PC-3 (cell line): ENCODE measurements at regions not wholly inside any gene's neighbourhood (a gene's known extent, or its start where the extent isn't known, plus 50 kb on each side); places are given as distances from the start of the nearest gene placed in this dataset.

Experiments
- ATAC-seq: fragments of 200-7000 bp; cut with Tn5 transposase; 2 replicates; pipeline ENCODE4 v1.9.1; 2020; ENCODE audit warnings: mild to moderate bottlenecking, moderate library complexity
- BruUV-seq: library from RNA; stranded (reverse); fragments of 400-500 nt; replicated peaks from 2 replicates; lab custom pipeline; 2021; lab: Mats Ljungman, UMichigan
- CTCF ChIA-PET: fragments of 300-600 bp; sonication (Branson Sonifier 250); formaldehyde crosslinking; loops from one replicate; lab custom pipeline; 2022; ENCODE audit warnings: antibody characterized with exemption; lab: Charles Lee
- POLR2A ChIA-PET: fragments of 300-600 bp; sonication (Branson Sonifier 250); formaldehyde crosslinking; loops from one replicate; lab custom pipeline; 2022; ENCODE audit warnings: antibody characterized with exemption; ENCODE audit not compliant: unreplicated experiment; lab: Charles Lee
- DNase-seq: peaks from one replicate; pipeline ENCODE4 v3.0.0-alpha.2; 2015
- H2AFZ ChIP-seq: fragments of 300-600 bp; sonication (generic); 2 replicates; pipeline ENCODE4 v1.6.0; 2016; ENCODE audit warnings: antibody characterized with exemption, low read length
- H3F3A ChIP-seq: fragments of 300-600 bp; sonication (generic); one replicate; pipeline ENCODE4 v1.6.0; 2017; ENCODE audit warnings: antibody characterized with exemption, low read length, control low read depth, mild to moderate bottlenecking; ENCODE audit not compliant: unreplicated experiment
- H3K27ac ChIP-seq: fragments of 300-600 bp; sonication (generic); 2 replicates; pipeline ENCODE4 v1.5.1; 2016; ENCODE audit warnings: mild to moderate bottlenecking, low read length
- H3K27me3 ChIP-seq: fragments of 300-600 bp; sonication (generic); 2 replicates; pipeline ENCODE4 v1.6.1; 2016; ENCODE audit warnings: low read length, mixed read lengths
- H3K36me3 ChIP-seq: fragments of 300-600 bp; sonication (generic); 2 replicates; pipeline ENCODE4 v1.6.1; 2016; ENCODE audit warnings: low read depth, mixed run types, low read length, mixed read lengths
- H3K4me1 ChIP-seq: fragments of 300-600 bp; sonication (generic); 2 replicates; pipeline ENCODE4 v1.5.1; 2016; ENCODE audit warnings: low read length; ENCODE audit not compliant: insufficient read depth
- H3K4me2 ChIP-seq: fragments of 300-600 bp; sonication (generic); 2 replicates; pipeline ENCODE4 v1.6.0; 2016; ENCODE audit warnings: low read length
- H3K4me3 ChIP-seq: fragments of 300-600 bp; sonication (generic); 2 replicates; pipeline ENCODE4 v1.5.1; 2016; ENCODE audit warnings: mild to moderate bottlenecking, low read length, mixed read lengths
- H3K79me2 ChIP-seq: fragments of 300-600 bp; sonication (generic); 2 replicates; pipeline ENCODE4 v1.6.1; 2017; ENCODE audit warnings: low read length, mixed read lengths
- H3K9ac ChIP-seq: fragments of 300-600 bp; sonication (generic); 2 replicates; pipeline ENCODE4 v1.6.0; 2016; ENCODE audit warnings: mild to moderate bottlenecking, low read length
- H3K9me2 ChIP-seq: fragments of 300-600 bp; sonication (generic); replicated peaks from 2 replicates; pipeline ENCODE4 v1.6.1; 2016; ENCODE audit warnings: mixed run types, low read length, mixed read lengths
- H3K9me3 ChIP-seq: fragments of 300-600 bp; sonication (generic); 2 replicates; pipeline ENCODE4 v1.6.1; 2016; ENCODE audit warnings: low read length, mixed read lengths
- H4K20me1 ChIP-seq: fragments of 300-600 bp; sonication (generic); 2 replicates; pipeline ENCODE4 v1.6.1; 2016; ENCODE audit warnings: low read length, mixed read lengths
- EZH2 ChIP-seq: fragments of 300-600 bp; sonication (generic); IDR thresholded peaks from one replicate; pipeline ENCODE4 v1.6.1; 2017; ENCODE audit warnings: antibody characterized with exemption, mild to moderate bottlenecking, low read length; ENCODE audit not compliant: unreplicated experiment
- EZH2phosphoT487 ChIP-seq: fragments of 300-600 bp; sonication (generic); IDR thresholded peaks from 2 replicates; pipeline ENCODE4 v1.6.1; 2018; ENCODE audit warnings: mild to moderate bottlenecking, antibody characterized with exemption, low read length, borderline replicate concordance
- intact Hi-C: fragments of 100-400 bp; cut with micrococcal nuclease; formaldehyde crosslinking; loops from 2 replicates; pipeline ENCODE4 v1.9.0; 2023
- TF ChIP-seq, protein P1 (sequence below): fragments of 300-600 bp; sonication (generic); conservative IDR thresholded peaks from 2 replicates; pipeline ENCODE4 v1.5.1; 2017; ENCODE audit warnings: antibody characterized with exemption, low read depth, mild to moderate bottlenecking, low read length

DNA sequence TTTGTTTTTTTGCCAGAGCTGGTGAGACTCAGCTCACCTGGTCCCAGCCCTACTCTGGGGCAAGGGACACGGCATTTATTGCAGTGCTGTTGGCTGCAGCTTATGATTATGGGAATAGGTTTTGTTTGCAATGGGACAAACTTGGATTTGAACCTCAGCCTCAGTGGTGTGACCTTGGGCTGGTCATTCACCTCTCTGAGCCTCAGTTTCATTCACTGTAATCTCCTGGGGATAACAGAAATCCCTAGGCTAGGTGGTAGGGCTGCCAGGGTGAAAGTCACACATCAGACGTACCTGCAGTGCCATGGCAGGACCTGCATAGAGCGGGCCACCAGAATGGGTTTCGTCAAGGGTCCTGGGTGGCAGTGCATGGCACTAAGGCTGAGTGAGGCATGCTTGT is 73.7 kb upstream of the MEDAG start:
- Histone ChIP-seq H3K9me2 (no peaks in the 10 kb centered on the region), H2AFZ (no peak overlapping the region), H3K4me3 (no peak overlapping the region), H4K20me1 (no peaks in the 10 kb centered on the region), H3K4me2 (peak overlapping the region; percentile 39; the same call in 1 of the 2 replicates), H3K27ac (peak overlapping the region; percentile 24), H3K27me3 (no peaks in the 10 kb centered on the region), H3K9ac (no peak overlapping the region), H3F3A (no peaks in the 10 kb centered on the region), H3K36me3 (no peaks in the 10 kb centered on the region), H3K9me3 (no peaks in the 10 kb centered on the region), H3K79me2 (no peaks in the 10 kb centered on the region), H3K4me1 (peaks cover 48% of the 10 kb centered on the region)
- ATAC-seq (peak; percentile 2; the same call in 1 of the 2 replicates), DNase-seq (no peak)
- ChIA-PET CTCF (no interaction called here), POLR2A (no interaction called here)
- intact Hi-C loops = no loop called here
- TF ChIP-seq, protein P1, sequence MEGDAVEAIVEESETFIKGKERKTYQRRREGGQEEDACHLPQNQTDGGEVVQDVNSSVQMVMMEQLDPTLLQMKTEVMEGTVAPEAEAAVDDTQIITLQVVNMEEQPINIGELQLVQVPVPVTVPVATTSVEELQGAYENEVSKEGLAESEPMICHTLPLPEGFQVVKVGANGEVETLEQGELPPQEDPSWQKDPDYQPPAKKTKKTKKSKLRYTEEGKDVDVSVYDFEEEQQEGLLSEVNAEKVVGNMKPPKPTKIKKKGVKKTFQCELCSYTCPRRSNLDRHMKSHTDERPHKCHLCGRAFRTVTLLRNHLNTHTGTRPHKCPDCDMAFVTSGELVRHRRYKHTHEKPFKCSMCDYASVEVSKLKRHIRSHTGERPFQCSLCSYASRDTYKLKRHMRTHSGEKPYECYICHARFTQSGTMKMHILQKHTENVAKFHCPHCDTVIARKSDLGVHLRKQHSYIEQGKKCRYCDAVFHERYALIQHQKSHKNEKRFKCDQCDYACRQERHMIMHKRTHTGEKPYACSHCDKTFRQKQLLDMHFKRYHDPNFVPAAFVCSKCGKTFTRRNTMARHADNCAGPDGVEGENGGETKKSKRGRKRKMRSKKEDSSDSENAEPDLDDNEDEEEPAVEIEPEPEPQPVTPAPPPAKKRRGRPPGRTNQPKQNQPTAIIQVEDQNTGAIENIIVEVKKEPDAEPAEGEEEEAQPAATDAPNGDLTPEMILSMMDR = no peak
- TF ChIP-seq EZH2phosphoT487 (no peak), EZH2 (no peak)
- no TSS peak for BruUV-seq

DNA sequence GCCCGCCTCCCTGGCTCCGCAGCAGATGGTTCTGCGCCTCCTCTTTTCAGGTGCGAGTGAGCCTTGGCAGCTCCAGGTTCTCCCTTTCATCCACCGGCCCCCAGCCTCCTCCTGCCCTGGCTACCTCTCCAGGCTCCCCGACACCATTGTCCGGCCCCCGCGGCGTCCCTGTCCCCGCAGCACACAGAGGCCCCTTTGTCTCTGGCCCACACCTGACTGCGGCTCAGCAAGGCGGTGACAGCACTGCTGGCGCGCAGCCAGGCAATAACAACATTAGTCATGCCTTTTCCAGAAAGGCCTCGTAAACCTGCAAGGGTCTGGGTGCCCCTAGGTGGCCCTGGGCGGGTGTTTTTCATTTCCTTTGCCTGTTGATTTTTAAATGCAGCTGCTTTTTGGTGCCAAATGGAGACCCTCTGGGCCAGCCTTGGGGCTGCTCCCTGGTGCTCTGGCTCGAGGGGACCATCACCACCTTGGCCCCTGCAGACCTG is 73.2 kb upstream of the MEDAG start:
- H4K20me1 ChIP-seq = no peaks in the 10 kb centered on the region
- 0 out of 2 replicates have a peak overlapping the region, but pooled peaks have one; percentile 16 for H2AFZ ChIP-seq
- CTCF ChIA-PET = no interaction called here
- no peaks in the 10 kb centered on the region for H3K36me3 ChIP-seq
- no peaks in the 10 kb centered on the region for H3K79me2 ChIP-seq
- POLR2A ChIA-PET = no interaction called here
- H3K4me3 ChIP-seq = no peak overlapping the region
- peak; percentile 82 for ATAC-seq
- no TSS peak for BruUV-seq
- H3K4me1 ChIP-seq = peaks cover 48% of the 10 kb centered on the region
- H3K9me2 ChIP-seq = no peaks in the 10 kb centered on the region
- intact Hi-C loops = no loop called here
- TF ChIP-seq EZH2phosphoT487 (no peak), EZH2 (no peak)
- TF ChIP-seq, protein P1 = no peak
- no peaks in the 10 kb centered on the region for H3F3A ChIP-seq
- H3K9ac ChIP-seq = peak overlapping the region; percentile 6; the same call in 1 of the 2 replicates
- peak; percentile 97 for DNase-seq
- H3K4me2 ChIP-seq = peak overlapping the region; percentile 57
- H3K27me3 ChIP-seq = no peaks in the 10 kb centered on the region
- H3K27ac ChIP-seq = peak overlapping the region; percentile 58
- H3K9me3 ChIP-seq = no peaks in the 10 kb centered on the region

DNA sequence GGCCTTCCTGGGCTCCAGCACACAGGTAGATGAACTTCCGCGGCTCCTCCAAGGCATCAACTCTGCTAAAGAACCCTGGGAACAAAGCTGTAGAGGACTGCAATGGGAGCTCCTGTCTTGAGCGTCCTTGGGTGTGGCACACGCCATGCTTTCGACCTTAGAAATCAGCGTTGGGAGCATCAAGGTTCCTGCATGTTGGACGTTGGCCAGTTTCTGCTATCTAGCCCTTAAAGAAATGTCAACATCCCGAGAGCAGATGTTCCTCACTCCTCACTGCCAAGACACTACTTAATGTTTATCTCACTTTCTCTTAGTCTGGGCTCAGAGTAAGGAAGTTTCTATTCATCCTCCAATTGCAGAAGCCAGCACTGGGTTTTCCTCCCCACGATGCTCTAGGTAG is 70.6 kb upstream of the MEDAG start:
- H3F3A ChIP-seq = no peaks in the 10 kb centered on the region
- H3K79me2 ChIP-seq = no peaks in the 10 kb centered on the region
- no peak overlapping the region for H3K9ac ChIP-seq
- TF ChIP-seq, protein P1 = no peak
- no peak overlapping the region for H3K27ac ChIP-seq
- H4K20me1 ChIP-seq = no peaks in the 10 kb centered on the region
- no peak overlapping the region for H3K4me2 ChIP-seq
- no peaks in the 10 kb centered on the region for H3K9me3 ChIP-seq
- intact Hi-C loops = no loop called here
- H2AFZ ChIP-seq = no peak overlapping the region
- H3K27me3 ChIP-seq = no peaks in the 10 kb centered on the region
- no peak overlapping the region for H3K4me3 ChIP-seq
- POLR2A ChIA-PET = no interaction called here
- BruUV-seq = no TSS peak
- DNase-seq (no peak), ATAC-seq (no peak)
- peaks cover 32% of the 10 kb centered on the region for H3K4me1 ChIP-seq
- no peaks in the 10 kb centered on the region for H3K36me3 ChIP-seq
- CTCF ChIA-PET = no interaction called here
- H3K9me2 ChIP-seq = no peaks in the 10 kb centered on the region
